COLO668 (cell line): ENCODE measurements at regions not wholly inside any gene's neighbourhood (a gene's known extent, or its start where the extent isn't known, plus 50 kb on each side); places are given as distances from the start of the nearest gene placed in this dataset.

Source experiments
- DNase-seq: peaks from one replicate; lab custom pipeline; 2025; ENCODE audit not compliant: unreplicated experiment; lab: John Stamatoyannopoulos, UW

DNA sequence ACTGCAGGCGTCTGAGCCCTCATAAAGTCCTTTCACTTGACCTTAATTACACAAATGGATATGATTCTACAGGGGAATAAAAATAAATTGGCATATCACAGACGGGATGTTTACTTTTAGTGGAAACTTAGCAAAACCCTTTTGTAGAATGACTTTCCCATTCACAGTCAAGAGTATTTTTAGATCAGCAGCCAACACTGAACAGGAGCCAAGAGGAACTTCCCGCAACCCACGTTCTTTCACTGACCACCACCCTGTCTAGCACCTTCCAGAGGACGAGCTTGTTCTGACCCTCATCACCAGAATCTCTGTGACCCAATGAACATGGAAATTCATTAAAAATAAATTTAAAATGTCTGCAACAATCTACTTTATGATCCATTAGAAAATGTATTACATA lies 119.0 kb upstream of the SNTG2 start:
- DNase-seq = no peak

DNA sequence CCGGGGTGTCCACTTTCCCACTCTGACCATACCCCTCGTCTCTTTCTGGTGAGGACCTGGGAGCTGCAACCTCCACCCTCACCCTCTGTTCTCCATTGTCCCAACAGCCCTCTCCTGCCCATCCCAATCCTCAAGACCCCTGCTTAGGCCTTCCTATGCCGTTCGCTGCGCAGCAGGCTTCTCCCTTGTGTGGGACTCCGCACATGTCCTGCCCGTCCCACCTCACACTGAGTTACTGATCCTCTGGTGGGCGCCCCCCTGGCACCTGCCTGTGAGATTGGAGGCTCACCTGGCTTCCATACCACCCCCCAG lies 119.5 kb upstream of the SNTG2 start:
- no peak for DNase-seq

DNA sequence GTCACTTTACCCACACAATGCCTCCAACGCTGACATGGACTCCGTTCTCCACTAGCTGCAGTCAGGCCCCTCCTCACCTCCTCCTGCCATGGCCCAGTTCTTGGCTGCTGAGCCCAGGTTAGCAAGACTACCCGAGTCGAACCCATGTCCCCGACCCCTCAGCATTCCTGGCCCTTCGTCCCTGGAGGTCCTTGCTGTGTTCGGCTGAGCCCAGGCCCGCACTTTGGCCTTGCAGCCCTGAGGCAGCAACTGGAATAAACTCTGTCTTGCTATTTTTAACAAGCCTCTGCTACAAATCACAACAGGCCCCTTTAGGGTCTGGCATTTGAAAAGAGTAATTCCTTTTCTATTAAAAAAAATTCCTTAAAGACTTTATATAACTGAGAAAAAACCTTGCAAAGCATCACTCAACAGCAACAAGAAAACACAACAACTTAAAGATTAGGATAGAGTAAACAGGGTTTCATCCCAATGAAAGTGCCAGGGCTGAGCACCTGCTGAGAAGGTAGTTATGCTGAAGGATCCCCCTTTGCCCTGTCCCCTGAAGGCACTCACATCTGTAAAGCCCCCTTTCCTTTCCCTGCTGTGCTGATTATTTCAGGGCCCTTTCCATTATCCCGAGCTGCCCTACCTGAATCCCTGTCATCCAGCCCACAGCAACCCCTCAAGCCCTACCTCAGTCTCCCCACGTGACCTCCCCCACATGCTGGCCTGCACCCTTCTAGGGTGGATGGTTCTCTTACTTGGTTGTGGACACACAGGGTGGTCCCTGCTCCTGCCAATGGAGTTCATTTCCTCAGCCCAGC lies 120.0 kb upstream of the SNTG2 start:
- DNase-seq = no peak

DNA sequence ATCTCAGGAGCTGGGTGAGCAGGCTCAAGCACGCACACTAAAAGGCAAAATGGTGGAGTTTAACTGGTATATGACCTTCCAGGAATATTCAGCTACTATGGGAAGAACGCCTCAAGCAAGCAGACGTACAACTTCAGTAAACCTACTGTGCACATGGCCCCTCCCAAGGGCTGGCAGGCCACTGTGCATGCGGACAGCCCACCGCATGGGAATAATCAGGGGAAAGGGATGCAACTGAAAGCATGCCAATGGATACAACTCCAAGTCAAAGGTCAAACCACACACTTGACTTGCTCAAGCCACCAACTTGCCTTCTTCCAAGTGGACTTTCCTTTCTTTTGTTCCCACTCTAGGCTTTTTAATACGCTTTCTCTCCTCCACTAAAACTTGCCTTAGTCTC lies 121.6 kb upstream of the SNTG2 start:
- DNase-seq = no peak

DNA sequence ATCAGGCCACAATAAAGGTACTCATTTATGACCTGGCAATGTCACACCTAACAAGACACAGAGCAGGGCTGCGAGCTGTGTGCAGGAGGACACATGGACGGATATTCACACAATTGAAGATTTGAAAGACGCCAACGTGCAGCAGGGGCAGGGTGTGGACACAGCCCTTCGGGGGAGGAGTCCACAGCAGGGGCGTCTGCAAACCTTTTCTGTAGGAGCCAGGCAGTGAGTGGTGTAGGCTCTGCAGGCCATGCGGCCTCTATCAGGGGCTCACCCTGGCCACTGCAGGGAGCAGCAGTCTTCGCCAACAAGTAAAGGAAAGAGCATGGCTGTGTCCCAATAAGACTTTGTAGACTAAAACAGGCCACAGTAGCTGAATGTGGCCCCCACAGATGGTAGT lies 125.7 kb upstream of the SNTG2 start:
- DNase-seq = no peak

- DNase-seq = no peak
Observed at GRCh38 chr2:824524-824923, 126.1 kb upstream of the SNTG2 start.

- no peak for DNase-seq
Observed at GRCh38 chr2:821546-821945, 129.1 kb upstream of the SNTG2 start.

DNA sequence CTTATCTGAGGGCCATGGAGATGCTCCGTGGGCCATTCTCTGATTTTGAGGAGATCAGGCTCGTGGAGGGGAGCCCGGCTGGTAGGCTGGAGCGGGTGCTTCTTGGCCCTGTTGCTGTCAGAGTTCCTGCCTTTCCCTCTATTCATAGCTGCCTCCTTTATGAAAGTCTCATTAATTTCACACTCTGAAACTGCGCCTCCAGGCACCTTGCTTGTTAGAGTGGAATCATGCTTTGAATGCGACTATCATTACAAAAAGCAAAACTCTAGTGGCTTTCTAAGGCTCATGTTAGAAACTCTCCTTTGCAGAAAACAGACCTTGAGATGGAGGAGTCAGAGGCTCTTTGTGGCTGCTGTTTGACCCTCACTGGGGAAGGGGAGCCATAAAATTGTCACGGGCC lies 131.0 kb upstream of the SNTG2 start:
- no peak for DNase-seq

GRCh38 chr2:819121-819520 lies 131.5 kb upstream of the SNTG2 start:
- no peak for DNase-seq

DNA sequence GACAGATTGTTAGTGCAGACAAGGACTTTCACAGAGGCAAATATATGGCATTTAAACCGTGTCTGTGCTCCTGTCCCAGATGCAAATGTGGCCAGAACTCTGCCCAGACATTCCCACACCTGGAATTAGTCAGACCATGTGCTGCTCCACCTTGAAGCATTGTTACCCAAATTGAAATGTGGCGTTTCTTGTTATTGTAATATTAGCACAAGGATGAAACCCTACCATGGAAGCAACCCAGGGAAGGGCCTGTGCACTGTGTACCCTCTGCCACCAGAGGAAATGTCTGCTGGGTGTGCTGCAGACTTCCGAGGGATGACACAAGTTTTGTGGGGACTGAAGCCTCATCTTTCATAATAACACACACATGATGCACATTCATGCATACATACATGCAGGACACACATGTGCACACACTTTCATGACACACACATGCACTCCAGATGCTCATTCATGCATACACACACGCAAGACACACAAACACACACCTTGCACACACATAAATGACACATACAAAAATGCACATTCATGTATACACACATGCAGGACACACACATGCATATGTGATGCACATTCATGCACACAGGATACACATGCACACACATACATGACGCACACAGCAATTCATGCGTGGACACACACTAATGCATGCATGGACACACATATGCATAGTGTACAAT lies 133.2 kb upstream of the SNTG2 start:
- DNase-seq = no peak

DNA sequence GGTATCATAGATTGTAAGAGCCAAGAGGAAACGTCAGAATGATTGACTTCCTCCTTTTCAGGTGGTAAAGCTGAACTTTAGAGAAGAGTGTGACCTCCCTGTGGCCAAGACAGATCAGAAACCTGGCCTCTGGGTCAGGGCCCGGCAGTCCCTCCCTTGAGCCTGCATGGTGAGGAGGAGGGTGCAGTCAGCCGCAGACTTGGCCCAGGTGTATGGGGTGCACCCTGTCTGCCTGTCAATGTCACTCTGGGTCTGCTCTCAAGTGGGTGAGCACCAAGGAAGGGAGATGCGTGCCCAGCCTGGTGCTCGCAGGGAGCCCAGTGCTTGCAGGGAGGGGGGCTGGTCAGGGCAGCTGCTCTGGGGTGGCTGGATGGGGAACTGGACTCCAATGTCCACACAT lies 134.4 kb upstream of the SNTG2 start:
- no peak for DNase-seq

GRCh38 chr2:810397-810796 lies 133.2 kb upstream of the TMEM18 start:
- DNase-seq = peak; percentile 9

- DNase-seq = no peak
Observed at GRCh38 chr2:807300-807699, 130.1 kb upstream of the TMEM18 start.

GRCh38 chr2:805664-806063 lies 128.5 kb upstream of the TMEM18 start:
- DNase-seq = no peak

GRCh38 chr2:797993-798392 lies 120.8 kb upstream of the TMEM18 start:
- DNase-seq = no peak

- DNase-seq = no peak
Observed at GRCh38 chr2:797556-797955, 120.3 kb upstream of the TMEM18 start.

DNA sequence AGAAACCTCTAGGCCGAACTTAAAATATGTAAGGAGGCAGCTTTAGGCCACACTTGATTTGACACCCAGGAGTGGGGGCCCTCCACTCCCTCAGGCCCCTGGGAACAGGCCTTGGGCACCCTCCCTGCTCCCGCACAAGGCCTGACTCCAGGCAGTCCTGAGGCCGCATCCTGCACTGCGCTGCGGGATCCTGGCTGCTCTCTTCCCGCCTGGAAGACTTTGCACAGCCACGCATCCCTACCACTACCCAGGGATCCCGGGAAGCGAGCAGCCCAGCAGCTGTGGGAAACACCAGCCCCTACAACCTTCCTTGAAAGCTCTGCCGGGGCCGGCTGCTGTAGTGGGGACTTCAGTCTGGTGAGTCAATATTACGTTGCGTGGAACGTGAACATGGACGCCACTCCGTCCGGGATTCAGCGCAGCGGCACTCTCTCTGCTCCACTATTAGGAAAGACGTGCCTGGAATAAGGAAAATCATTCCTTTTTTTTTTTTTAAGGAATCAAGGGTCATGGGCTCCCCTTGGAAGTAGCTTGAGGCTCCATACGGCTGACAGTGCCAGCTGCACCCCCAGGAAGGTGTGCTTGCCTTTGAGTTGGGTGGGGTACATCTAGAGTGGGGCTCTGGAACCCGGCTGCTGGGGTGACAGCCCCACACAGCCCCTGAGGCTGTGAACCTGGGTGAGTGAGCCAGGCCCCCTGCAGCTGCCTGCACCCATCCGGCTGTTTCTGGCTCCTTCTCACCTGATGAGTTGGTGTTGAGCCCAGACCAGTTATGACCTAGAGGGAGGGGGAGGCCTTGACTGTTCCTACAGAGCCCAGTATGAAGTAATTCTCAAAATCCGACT lies 119.2 kb upstream of the TMEM18 start:
- DNase-seq = no peak

- no peak for DNase-seq
Observed at GRCh38 chr2:795531-796041, 118.4 kb upstream of the TMEM18 start.

DNA sequence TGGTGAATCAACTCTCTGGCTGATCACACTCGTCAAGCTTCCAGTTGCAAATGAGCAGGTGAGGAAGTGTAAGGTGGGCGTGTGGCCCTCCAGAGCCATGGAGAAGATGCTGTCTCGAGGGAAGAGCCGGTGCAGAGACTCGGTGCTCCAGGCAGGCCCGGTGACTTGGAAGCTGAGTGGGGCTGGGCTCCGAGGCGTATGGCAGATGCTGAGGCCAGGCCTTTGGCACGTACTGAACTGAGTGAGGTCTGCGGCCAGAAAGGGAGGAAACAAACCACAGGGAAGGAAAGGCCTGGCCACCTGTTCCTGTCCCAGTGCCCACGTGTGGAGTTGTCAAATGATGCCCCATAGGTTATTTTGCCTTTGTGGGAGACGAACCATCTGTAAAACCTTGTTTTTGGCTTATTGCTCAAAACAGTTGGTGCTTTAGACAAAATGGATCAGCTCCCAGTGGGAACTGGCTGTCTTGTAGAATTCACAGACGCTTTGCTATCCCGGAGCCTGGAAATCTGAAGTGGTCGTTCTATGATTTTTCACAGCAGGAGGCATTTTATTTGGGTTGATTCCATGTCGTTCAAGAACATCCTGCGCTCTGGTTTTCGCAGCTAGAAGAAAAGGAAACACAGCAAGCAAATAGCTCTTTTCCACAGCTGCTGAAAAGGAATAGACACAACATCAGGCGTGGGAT lies 117.5 kb upstream of the TMEM18 start:
- DNase-seq = no peak

DNA sequence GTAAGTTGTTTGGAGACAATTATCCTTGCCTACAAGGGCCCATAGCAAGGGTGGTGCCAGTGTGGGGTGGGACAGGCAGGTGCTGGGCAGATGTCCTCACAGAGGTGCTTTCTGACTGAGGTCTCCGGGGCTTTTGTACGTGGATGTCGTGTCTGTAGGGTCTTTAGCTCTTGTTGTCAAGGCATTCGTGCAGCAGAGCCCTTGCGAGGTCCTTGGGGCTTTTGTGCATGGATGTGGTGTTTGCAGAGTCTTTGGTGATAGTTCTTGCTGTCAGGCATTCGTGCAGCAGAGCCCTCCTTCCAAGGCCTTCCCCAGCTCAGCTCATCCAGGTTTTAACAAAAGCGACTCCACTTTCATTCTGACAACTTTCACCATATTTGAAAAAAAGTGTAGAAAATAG lies 116.0 kb upstream of the TMEM18 start:
- no peak for DNase-seq

DNA sequence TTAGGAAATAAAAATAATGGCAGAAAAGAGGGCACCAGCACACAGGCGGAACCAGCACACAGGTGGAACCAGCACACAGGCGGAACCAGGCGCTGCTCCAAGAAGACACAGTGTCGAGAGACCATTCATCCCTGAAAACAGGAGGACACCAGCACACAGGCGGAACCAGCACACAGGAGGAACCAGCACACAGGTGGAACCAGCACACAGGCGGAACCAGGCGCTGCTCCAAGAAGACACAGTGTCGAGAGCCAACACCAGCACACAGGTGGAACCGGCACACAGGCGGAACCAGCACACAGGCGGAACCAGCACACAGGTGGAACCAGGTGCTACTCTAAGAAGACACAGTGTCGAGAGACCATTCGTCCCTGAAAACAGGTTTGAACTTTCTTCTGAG lies 115.5 kb upstream of the TMEM18 start:
- no peak for DNase-seq
